Upper lobe of left lung (tissue), 6 donors: ENCODE measurements at regions not wholly inside any gene's neighbourhood (a gene's known extent, or its start where the extent isn't known, plus 50 kb on each side); places are given as distances from the start of the nearest gene placed in this dataset.

Experiments used
- ATAC-seq, 2 donors: fragments of 200-7000 bp; cut with Tn5 transposase; one replicate each; pipeline ENCODE4 v1.9.1; 2022; ENCODE audit warnings: mild to moderate bottlenecking in 2 of 2, moderate library complexity in 2 of 2; ENCODE audit not compliant: low FRiP score in 2 of 2
- DNase-seq, 2 donors: peaks; one replicate each; pipeline ENCODE4 v3.0.0-alpha.2; 2019 to 2020
- H3K27ac ChIP-seq, 4 donors: fragments of 200-600 bp; sonication (generic); one replicate each; pipeline ENCODE4 v1.5.1; 2016 to 2019
- H3K27me3 ChIP-seq, 4 donors: fragments of 200-600 bp; sonication (generic); one replicate each; pipeline ENCODE4 v1.5.1; 2017 to 2019
- H3K36me3 ChIP-seq, 4 donors: fragments of 200-600 bp; sonication (generic); one replicate each; pipeline ENCODE4 v1.5.1; 2016 to 2019
- H3K4me1 ChIP-seq, 4 donors: fragments of 200-600 bp; sonication (generic); one replicate each; pipeline ENCODE4 v1.5.1; 2018 to 2019
- H3K4me3 ChIP-seq, 4 donors: fragments of 200-600 bp; sonication (generic); one replicate each; pipeline ENCODE4 v1.5.1; 2017 to 2019; ENCODE audit warnings: mild to moderate bottlenecking in 2 of 4, moderate library complexity in 1 of 4
- H3K9me3 ChIP-seq, 4 donors: fragments of 200-600 bp; sonication (generic); one replicate each; pipeline ENCODE4 v1.5.1; 2018 to 2019
- CTCF ChIP-seq, 6 experiments: fragments of 450-650 bp in 4 of 6; fragments of 200-600 bp in 2 of 6; sonication (generic) in 2 of 6; IDR thresholded peaks; one replicate each; pipeline ENCODE4 v1.5.1; 2016 to 2019; ENCODE audit warnings: antibody characterized with exemption in 6 of 6
- EP300 ChIP-seq, 4 donors: sonication (generic); formaldehyde crosslinking; IDR thresholded peaks; one replicate each; pipeline ENCODE4 v1.5.1; 2017; ENCODE audit warnings: antibody characterized with exemption in 4 of 4, control low read depth in 2 of 4
- POLR2A ChIP-seq, 4 donors: fragments of 450-650 bp; IDR thresholded peaks; one replicate each; pipeline ENCODE4 v1.5.1; 2016 to 2017; ENCODE audit warnings: antibody characterized with exemption in 4 of 4, mild to moderate bottlenecking in 2 of 4
- POLR2AphosphoS5 ChIP-seq, 2 donors: sonication (generic); formaldehyde crosslinking; IDR thresholded peaks; one replicate each; pipeline ENCODE4 v1.5.1; 2017; ENCODE audit warnings: antibody characterized with exemption in 2 of 2
- WGBS, 2 donors: methylation state at CpG; one replicate each; pipeline ENCODE4 v1.1.5; 2017 to 2018; 5-methylcytosine and 5-hydroxymethylcytosine counted together
- donor health status: DM: no; HTN: no; CAD: no; lungs with moderate emphysema.
- donor health status: DM: no; HTN: yes; CAD: no; lungs with severe emphysema.

- no peak for DNase-seq
- H3K4me1 ChIP-seq, result no peaks in the 10 kb centered on the region
- no peaks in the 10 kb centered on the region for H3K36me3 ChIP-seq
- TF ChIP-seq POLR2A (IDR thresholded peaks at IDR 0.05) (no peak), POLR2AphosphoS5 (IDR thresholded peaks at IDR 0.05) (no peak), CTCF (IDR thresholded peaks at IDR 0.05) (no peak), EP300 (IDR thresholded peaks at IDR 0.05) (no peak)
- no peaks in the 10 kb centered on the region for H3K27me3 ChIP-seq
- 50 to 68% methylated on average over 3 of the region's 3 CpGs for WGBS, 2 donors
- ATAC-seq, result no peak
- H3K27ac ChIP-seq, result no peak overlapping the region
- no peak overlapping the region for H3K4me3 ChIP-seq
- no peaks in the 10 kb centered on the region for H3K9me3 ChIP-seq
These were observed 202.5 kb downstream of the TFAP2B start for GRCh38 chr6:51021171-51021570.

- ATAC-seq (no peak), DNase-seq (no peak)
- Histone ChIP-seq H3K9me3 (no peaks in the 10 kb centered on the region), H3K36me3 (no peaks in the 10 kb centered on the region), H3K27me3 (no peaks in the 10 kb centered on the region), H3K4me1 (no peaks in the 10 kb centered on the region), H3K4me3 (no peak overlapping the region), H3K27ac (no peak overlapping the region)
- WGBS, 2 donors, result 72 to 73% methylated on average over 3 of the region's 3 CpGs
- no peak for TF ChIP-seq POLR2A (IDR thresholded peaks at IDR 0.05)
- TF ChIP-seq POLR2AphosphoS5 (IDR thresholded peaks at IDR 0.05), result no peak
- TF ChIP-seq CTCF (IDR thresholded peaks at IDR 0.05), result no peak
- no peak for TF ChIP-seq EP300 (IDR thresholded peaks at IDR 0.05)
These were observed 205.5 kb downstream of the TFAP2B start for GRCh38 chr6:51024126-51024525.

- no peak for TF ChIP-seq EP300 (IDR thresholded peaks at IDR 0.05)
- no peak for TF ChIP-seq CTCF (IDR thresholded peaks at IDR 0.05)
- no peaks in the 10 kb centered on the region for H3K27me3 ChIP-seq
- no peaks in the 10 kb centered on the region for H3K9me3 ChIP-seq
- no peaks in the 10 kb centered on the region for H3K36me3 ChIP-seq
- WGBS, 2 donors, result 85% methylated on average over 18 of the region's 18 CpGs
- no peak overlapping the region for H3K27ac ChIP-seq
- H3K4me1 ChIP-seq, result no peaks in the 10 kb centered on the region
- no peak for DNase-seq
- no peak for ATAC-seq
- no peak overlapping the region for H3K4me3 ChIP-seq
These were observed 206.6 kb downstream of the TFAP2B start for GRCh38 chr6:51025082-51025777.

- no peaks in the 10 kb centered on the region for H3K27me3 ChIP-seq
- no peaks in the 10 kb centered on the region for H3K36me3 ChIP-seq
- no peaks in the 10 kb centered on the region for H3K9me3 ChIP-seq
- TF ChIP-seq EP300 (IDR thresholded peaks at IDR 0.05), result no peak
- no peak for TF ChIP-seq POLR2A (IDR thresholded peaks at IDR 0.05)
- no peak for TF ChIP-seq POLR2AphosphoS5 (IDR thresholded peaks at IDR 0.05)
- no peak for TF ChIP-seq CTCF (IDR thresholded peaks at IDR 0.05)
- WGBS, 2 donors, result 64 to 65% methylated on average over 5 of the region's 5 CpGs
- no peak for ATAC-seq
- no peak overlapping the region for H3K4me3 ChIP-seq
- no peak for DNase-seq
- H3K27ac ChIP-seq, result no peak overlapping the region
- no peaks in the 10 kb centered on the region for H3K4me1 ChIP-seq
These were observed 208.8 kb downstream of the TFAP2B start for GRCh38 chr6:51027283-51028065.
